HG03159 (cell line): ENCODE measurements at regions not wholly inside any gene's neighbourhood (a gene's known extent, or its start where the extent isn't known, plus 50 kb on each side); places are given as distances from the start of the nearest gene placed in this dataset.
"Not testable (repeated sequence)": the region's sequence is repeated elsewhere in the genome, so short reads cannot be mapped to it uniquely, and the experiment has no call there.

Source experiments
- ATAC-seq: cut with Tn5 transposase; IDR thresholded peaks from one replicate; pipeline ENCODE4 v1.9.1; 2021; ENCODE audit warnings: mild to moderate bottlenecking, moderate library complexity; ENCODE audit not compliant: unreplicated experiment

GRCh38 chr6:44017307-44017706 lies 109.9 kb downstream of the MRPL14 start:
- ATAC-seq = not testable (repeated sequence)

- no peak for ATAC-seq
Observed at GRCh38 chr6:44016131-44016870, 111.0 kb downstream of the MRPL14 start.

GRCh38 chr6:44012078-44012493 lies 115.2 kb downstream of the MRPL14 start:
- no peak for ATAC-seq

GRCh38 chr6:44011350-44011920 lies 115.8 kb downstream of the MRPL14 start:
- no peak for ATAC-seq

GRCh38 chr6:44010411-44011349 lies 116.6 kb downstream of the MRPL14 start:
- ATAC-seq = no peak

- no peak for ATAC-seq
Observed at GRCh38 chr6:44009425-44010321, 117.6 kb downstream of the MRPL14 start.

- no peak for ATAC-seq
Observed at GRCh38 chr6:44008821-44009370, 118.4 kb downstream of the MRPL14 start.

- ATAC-seq = no peak
Observed at GRCh38 chr6:44007818-44008621, 119.2 kb downstream of the MRPL14 start.

- ATAC-seq = no peak
Observed at GRCh38 chr6:44006872-44007303, 120.4 kb downstream of the MRPL14 start.

GRCh38 chr6:44006123-44006871 lies 121.0 kb downstream of the MRPL14 start:
- no peak for ATAC-seq

GRCh38 chr6:44005507-44005903 lies 121.7 kb downstream of the MRPL14 start:
- ATAC-seq = no peak

GRCh38 chr6:44004625-44005506 lies 122.4 kb downstream of the MRPL14 start:
- ATAC-seq = no peak

- ATAC-seq = no peak
Observed at GRCh38 chr6:44004136-44004535, 123.1 kb downstream of the MRPL14 start.

- no peak for ATAC-seq
Observed at GRCh38 chr6:44003345-44004061, 123.7 kb downstream of the MRPL14 start.

GRCh38 chr6:44002593-44003344 lies 124.5 kb downstream of the MRPL14 start:
- no peak for ATAC-seq

GRCh38 chr6:44002067-44002592 lies 125.1 kb downstream of the MRPL14 start:
- no peak for ATAC-seq
